Heart left ventricle (tissue), 16 donors: ENCODE measurements at regions not wholly inside any gene's neighbourhood (a gene's known extent, or its start where the extent isn't known, plus 50 kb on each side); places are given as distances from the start of the nearest gene placed in this dataset.

ENCODE experiments used
- ATAC-seq, 4 donors: fragments of 200-7000 bp; cut with Tn5 transposase; one replicate each; pipeline ENCODE4 v1.9.1; 2020 to 2022; ENCODE audit warnings: moderate library complexity in 4 of 4, mild to moderate bottlenecking in 3 of 4, moderate number of reproducible peaks in 1 of 4
- DNase-seq, 5 donors: peaks; one replicate each; pipeline ENCODE4 v3.0.0-alpha.2; 2020
- H3K27ac ChIP-seq, 12 donors: fragments of 200-600 bp; sonication (generic) in 4 of 12; one replicate each; pipeline versions ENCODE4 v1.5.0 to v1.8.0; 2016 to 2022; ENCODE audit warnings: mild to moderate bottlenecking in 2 of 12
- H3K27me3 ChIP-seq, 9 donors: fragments of 200-600 bp; sonication (generic) in 2 of 9; one replicate each; pipeline versions ENCODE4 v1.5.1 to v1.8.0; 2016 to 2022; ENCODE audit warnings: mild to moderate bottlenecking in 3 of 9
- H3K36me3 ChIP-seq, 9 donors: fragments of 200-600 bp; sonication (generic) in 2 of 9; one replicate each; pipeline versions ENCODE4 v1.5.0 to v1.8.0; 2018 to 2022; ENCODE audit warnings: mild to moderate bottlenecking in 2 of 9
- H3K4me1 ChIP-seq, 12 donors: fragments of 200-600 bp; sonication (generic) in 4 of 12; one replicate each; pipeline versions ENCODE4 v1.5.0 to v1.8.0; 2016 to 2022; ENCODE audit warnings: mild to moderate bottlenecking in 3 of 12
- H3K4me3 ChIP-seq, 12 donors: fragments of 200-600 bp; sonication (generic) in 4 of 12; one replicate each; pipeline versions ENCODE4 v1.5.0 to v1.8.0; 2017 to 2022; ENCODE audit warnings: mild to moderate bottlenecking in 9 of 12, moderate library complexity in 4 of 12
- H3K9me3 ChIP-seq, 12 donors: fragments of 200-600 bp; sonication (generic) in 4 of 12; one replicate each; pipeline versions ENCODE4 v1.5.0 to v1.8.0; 2016 to 2022; ENCODE audit warnings: mild to moderate bottlenecking in 1 of 12
- CTCF ChIP-seq, 12 donors: fragments of 200-600 bp; sonication (generic) in 4 of 12; IDR thresholded peaks; one replicate each; pipeline versions ENCODE4 v1.5.0 to v1.8.0; 2018 to 2022; ENCODE audit warnings: antibody characterized with exemption in 12 of 12, mild to moderate bottlenecking in 5 of 12
- POLR2A ChIP-seq, 2 donors: fragments of 450-650 bp; IDR thresholded peaks; one replicate each; pipeline ENCODE4 v1.6.1; 2017; ENCODE audit warnings: antibody characterized with exemption in 2 of 2, mild to moderate bottlenecking in 2 of 2, moderate library complexity in 2 of 2
- whole genome bisulfite sequencing, 4 donors: extraction: QIAGEN DNeasy Blood & Tissue Kit in 2 of 4; methylation state at CpG; one replicate each; pipeline versions ENCODE4 v1.1.5 to v1.1.7; 2013 to 2018; 5-methylcytosine and 5-hydroxymethylcytosine counted together
- intact Hi-C, 10 donors: fragments of 100-400 bp; cut with DNase I; formaldehyde crosslinking; loops; one replicate each; pipeline versions ENCODE4 v1.11.1 to v1.14.2; 2022
- donor health status: ischemic (EF 13 %, LVEDD 7.1; RV severe dilation, severe dysfunction).
- donor health status: healthy with polysubstance abuse.
- donor health status: DM: no; HTN: yes; CAD: no.
- donor health status: DM: no; HTN: no; CAD: no.
- donor health status: ischemic (EF 25% LVEDD 6.9; RV normal size, moderate dysfunction).
- donor health status: ischemic (EF 25% LVEDD 5.7; RV mildly dilated, moderate dysfunction).
- donor health status: healthy.
- donor health status: DM: yes; HTN: yes; CAD: no.
- donor health status: ischemic (EF 35%, LVEDD 5.7; RV mildly dilated, moderate dysfunction).
- donor health status: nonischemic (EF 11% LVEDD 7.7; RV severe dilation, severe dysfunction).
- donor health status: DM: yes; HTN: yes; CAD: no.
- donor health status: PGD.
- donor health status: ischemic (EF 29% LVEDD 5.4; RV normal size, mild dysfunction).
- donor health status: nonischemic (EF 23%, LVEDD 6.1; RV moderate dilation, normal function).

- intact Hi-C loops: no loop called here
- no peaks in the 10 kb centered on the region for H3K27me3 ChIP-seq
- H3K9me3 ChIP-seq: no peaks in the 10 kb centered on the region
- no peak overlapping the region for H3K27ac ChIP-seq
- no peak overlapping the region for H3K4me3 ChIP-seq
- DNase-seq (no peak), ATAC-seq (no peak)
- H3K36me3 ChIP-seq: no peaks in the 10 kb centered on the region
- 91 to 97% (median 95%) methylated on average over 2 of the region's 2 CpGs for WGBS, 4 donors
- TF ChIP-seq POLR2A (IDR thresholded peaks at IDR 0.05): no peak
- TF ChIP-seq CTCF (IDR thresholded peaks at IDR 0.05): no peak
- peaks cover 0 to 11% (median under 1%) of the 10 kb centered on the region in 12 donors for H3K4me1 ChIP-seq
These were observed 363.2 kb upstream of the MARCKS start for GRCh38 chr6:113493991-113494390.

GRCh38 chr6:113495521-113495920, 361.6 kb upstream of the MARCKS start:
- H3K9me3 ChIP-seq: no peaks in the 10 kb centered on the region
- H3K4me1 ChIP-seq: peaks cover 0 to 11% (median 0%) of the 10 kb centered on the region in 12 donors
- H3K36me3 ChIP-seq: no peaks in the 10 kb centered on the region
- intact Hi-C loops: no loop called here
- no peaks in the 10 kb centered on the region for H3K27me3 ChIP-seq
- no peak overlapping the region for H3K4me3 ChIP-seq
- DNase-seq (no peak), ATAC-seq (peak in 2 of 4 donors; percentile 59 to 63)
- no peak for TF ChIP-seq POLR2A (IDR thresholded peaks at IDR 0.05)
- no peak for TF ChIP-seq CTCF (IDR thresholded peaks at IDR 0.05)
- WGBS, 4 donors: 84 to 97% (median 88%) methylated on average over 1 of the region's 1 CpG
- peak overlapping the region in 2 of 12 donors; percentile 2 to 53 for H3K27ac ChIP-seq

- 39 to 58% (median 47%) methylated on average over 4 of the region's 4 CpGs for WGBS, 4 donors
- intact Hi-C loops: no loop called here
These were observed 361.0 kb upstream of the MARCKS start for GRCh38 chr6:113496166-113496565.

GRCh38 chr6:113500221-113500620, 356.9 kb upstream of the MARCKS start:
- H3K9me3 ChIP-seq: no peaks in the 10 kb centered on the region
- DNase-seq (no peak), ATAC-seq (no peak)
- H3K4me1 ChIP-seq: peaks cover 0 to 11% (median 0%) of the 10 kb centered on the region in 12 donors
- H3K4me3 ChIP-seq: no peak overlapping the region
- 41 to 63% (median 49%) methylated on average over 1 of the region's 1 CpG for WGBS, 4 donors
- intact Hi-C loops: no loop called here
- TF ChIP-seq POLR2A (IDR thresholded peaks at IDR 0.05): no peak
- TF ChIP-seq CTCF (IDR thresholded peaks at IDR 0.05): no peak
- no peaks in the 10 kb centered on the region for H3K36me3 ChIP-seq
- H3K27ac ChIP-seq: no peak overlapping the region
- no peaks in the 10 kb centered on the region for H3K27me3 ChIP-seq

More at GRCh38 chr6:113496166-113496565, 361.0 kb upstream of the MARCKS start:
- ATAC-seq: peak in 3 of 4 donors; percentile 48 to 79 (median 54)
- Histone ChIP-seq H3K27ac (peak overlapping the region in 3 of 12 donors; percentile 19 to 53 (median 30)), H3K36me3 (no peaks in the 10 kb centered on the region), H3K27me3 (no peaks in the 10 kb centered on the region), H3K4me3 (peak overlapping the region in 1 of 12 donors; percentile 5), H3K9me3 (no peaks in the 10 kb centered on the region), H3K4me1 (peaks cover 0 to 11% (median 0%) of the 10 kb centered on the region in 12 donors)
- DNase-seq: peak in 1 of 5 donors; percentile 35
- TF ChIP-seq CTCF (IDR thresholded peaks at IDR 0.05) (no peak), POLR2A (IDR thresholded peaks at IDR 0.05) (no peak)
